HCT116 (cell line): ENCODE measurements at regions not wholly inside any gene's neighbourhood (a gene's known extent, or its start where the extent isn't known, plus 50 kb on each side); places are given as distances from the start of the nearest gene placed in this dataset.

Experiments
- ATAC-seq: fragments of 200-7000 bp; cut with Tn5 transposase; 2 replicates; pipeline ENCODE4 v1.9.1; 2020; ENCODE audit warnings: mild to moderate bottlenecking, moderate library complexity
- BruUV-seq: library from RNA; stranded (reverse); fragments of 400-500 nt; replicated peaks from 2 replicates; lab custom pipeline; 2021; lab: Mats Ljungman, UMichigan
- CTCF ChIA-PET: fragments of 300-600 bp; sonication (Branson Sonifier 250); formaldehyde crosslinking; loops from one replicate; lab custom pipeline; 2021; ENCODE audit warnings: antibody characterized with exemption; lab: Charles Lee
- POLR2A ChIA-PET: fragments of 300-600, 350-600 bp; sonication (Branson Sonifier 250); formaldehyde crosslinking; loops from one replicate; lab custom pipeline; 2021; ENCODE audit warnings: antibody characterized with exemption; lab: Charles Lee
- RAD21 ChIA-PET, 2 experiments: fragments of 300-600 bp; sonication (Branson Sonifier 250); formaldehyde crosslinking; loops; one replicate each; lab custom pipeline; 2023; ENCODE audit warnings: low total read pairs in 2 of 2; ENCODE audit not compliant: uncharacterized antibody in 2 of 2, unreplicated experiment in 2 of 2, low non-redundant PET in 1 of 2; lab: Charles Lee
- DNase-seq: peaks from one replicate; pipeline ENCODE4 v3.0.0-alpha.2; 2010; ENCODE audit warnings: low read depth, low spot score
- H2AFZ ChIP-seq: fragments of 200-600 bp; shearing (Covaris generic), sonication (generic); 2 replicates; pipeline ENCODE4 v1.6.1; 2017; ENCODE audit warnings: low read depth, mixed run types, mixed read lengths, antibody characterized with exemption, low read length; ENCODE audit not compliant: poor library complexity, severe bottlenecking
- H3K27ac ChIP-seq: 2 replicates; pipeline ENCODE4 v1.5.1; 2012; ENCODE audit warnings: low read depth, low read length
- H3K27me3 ChIP-seq: fragments of 200-600 bp; sonication (generic); 2 replicates; pipeline ENCODE4 v1.6.1; 2016; ENCODE audit warnings: mixed run types, low read length, mixed read lengths; ENCODE audit not compliant: insufficient read depth
- H3K36me3 ChIP-seq, 2 experiments: fragments of 200-500 bp in 1 of 2; fragments of 200-600 bp in 1 of 2; sonication (Bioruptor generic) in 1 of 2; sonication (generic) in 1 of 2; 2 replicates each; pipeline versions ENCODE4 v1.5.1 to v1.6.1; 2014 to 2016; ENCODE audit warnings: low read length in 2 of 2, inconsistent platforms in 1 of 2, mixed read lengths in 1 of 2, mixed run types in 1 of 2; ENCODE audit not compliant: insufficient read depth in 2 of 2, control insufficient read depth in 1 of 2
- H3K4me1 ChIP-seq, 2 experiments: fragments of 200-600 bp in 1 of 2; sonication (generic) in 1 of 2; 2 replicates each; pipeline versions ENCODE4 v1.5.1 to v1.6.1; 2012 to 2017; ENCODE audit warnings: low read length in 2 of 2, inconsistent platforms in 1 of 2, mild to moderate bottlenecking in 1 of 2, mixed read lengths in 1 of 2, mixed run types in 1 of 2, moderate library complexity in 1 of 2; ENCODE audit not compliant: insufficient read depth in 2 of 2, control insufficient read depth in 1 of 2
- H3K4me2 ChIP-seq: fragments of 200-600 bp; sonication (generic); 2 replicates; pipeline ENCODE4 v1.6.1; 2017; ENCODE audit warnings: mixed run types, low read length, mixed read lengths
- H3K4me3 ChIP-seq, 2 experiments: fragments of 200-600 bp in 1 of 2; sonication (generic) in 1 of 2; replicated peaks in 1 of 2; 2 replicates each; pipeline ENCODE4 v1.5.1; 2011 to 2016; ENCODE audit warnings: low read length in 2 of 2, control low read depth in 1 of 2, low read depth in 1 of 2, mild to moderate bottlenecking in 1 of 2, mixed read lengths in 1 of 2, mixed run types in 1 of 2
- H3K79me2 ChIP-seq: fragments of 200-600 bp; sonication (generic); 2 replicates; pipeline ENCODE4 v1.6.1; 2017; ENCODE audit warnings: mild to moderate bottlenecking, mixed run types, low read length, moderate library complexity, mixed read lengths; ENCODE audit not compliant: insufficient read depth
- H3K9ac ChIP-seq: fragments of 200-600 bp; sonication (generic); 2 replicates; pipeline ENCODE4 v1.6.1; 2016; ENCODE audit warnings: low read length, mixed read lengths
- H3K9me2 ChIP-seq: fragments of 200-600 bp; sonication (generic), shearing (Covaris generic); 2 replicates; pipeline ENCODE4 v1.6.1; 2017; ENCODE audit warnings: mixed run types, mild to moderate bottlenecking, moderate library complexity; ENCODE audit not compliant: insufficient read depth
- H3K9me3 ChIP-seq, 2 experiments: fragments of 200-500 bp in 1 of 2; fragments of 200-600 bp in 1 of 2; sonication (Bioruptor generic) in 1 of 2; sonication (generic) in 1 of 2; 2 replicates each; pipeline ENCODE4 v1.6.1; 2014 to 2017; ENCODE audit warnings: low read length in 2 of 2, mixed read lengths in 2 of 2, inconsistent platforms in 1 of 2, low read depth in 1 of 2, mild to moderate bottlenecking in 1 of 2, mixed run types in 1 of 2, moderate library complexity in 1 of 2; ENCODE audit not compliant: control insufficient read depth in 1 of 2, insufficient read depth in 1 of 2
- H4K20me1 ChIP-seq: fragments of 200-600 bp; sonication (generic), shearing (Covaris generic); 2 replicates; pipeline ENCODE4 v1.6.1; 2017; ENCODE audit warnings: mixed run types, mild to moderate bottlenecking, moderate library complexity; ENCODE audit not compliant: insufficient read depth
- ATF3 ChIP-seq: IDR thresholded peaks from 2 replicates; pipeline ENCODE4 v1.6.1; 2012
- CBX3 ChIP-seq: IDR thresholded peaks from 2 replicates; pipeline ENCODE4 v1.6.1; 2012; ENCODE audit warnings: low read depth
- CEBPB ChIP-seq: IDR thresholded peaks from 2 replicates; pipeline ENCODE4 v1.6.1; 2012; ENCODE audit warnings: low read depth
- CTCF ChIP-seq, 3 experiments: fragments of 200-600 bp in 1 of 3; sonication (generic) in 1 of 3; IDR thresholded peaks in 2 of 3; conservative IDR thresholded peaks in 1 of 3; 2 replicates each; pipeline ENCODE4 v1.5.1; 2012 to 2017; ENCODE audit warnings: low read depth in 2 of 3, low read length in 2 of 3, antibody characterized with exemption in 1 of 3, borderline replicate concordance in 1 of 3, control low read depth in 1 of 3, mild to moderate bottlenecking in 1 of 3, mixed read lengths in 1 of 3, mixed run types in 1 of 3, moderate library complexity in 1 of 3; ENCODE audit not compliant: insufficient read depth in 1 of 3
- EGR1 ChIP-seq: IDR thresholded peaks from 2 replicates; pipeline ENCODE4 v1.6.1; 2012; ENCODE audit warnings: low read depth
- ELF1 ChIP-seq: IDR thresholded peaks from 2 replicates; pipeline ENCODE4 v1.6.1; 2012; ENCODE audit warnings: low read depth, borderline replicate concordance
- EZH2phosphoT487 ChIP-seq: fragments of 200-600 bp; IDR thresholded peaks from 2 replicates; pipeline ENCODE4 v1.6.1; 2018; ENCODE audit warnings: antibody characterized with exemption, borderline replicate concordance
- FOSL1 ChIP-seq: IDR thresholded peaks from 2 replicates; pipeline ENCODE4 v1.6.1; 2012; ENCODE audit warnings: low read depth
- JUND ChIP-seq: IDR thresholded peaks from 2 replicates; pipeline ENCODE4 v1.6.1; 2012
- POLR2A ChIP-seq: IDR thresholded peaks from 2 replicates; pipeline ENCODE4 v1.7.0; 2011; ENCODE audit warnings: borderline replicate concordance; ENCODE audit not compliant: insufficient read depth, insufficient read length; ENCODE audit errors: extremely low read depth
- POLR2AphosphoS5 ChIP-seq: IDR thresholded peaks from 2 replicates; pipeline ENCODE4 v1.6.1; 2011; ENCODE audit warnings: mild to moderate bottlenecking, low read depth, low read length, moderate library complexity
- RAD21 ChIP-seq: IDR thresholded peaks from 2 replicates; pipeline ENCODE4 v1.6.1; 2012; ENCODE audit warnings: low read depth, mild to moderate bottlenecking
- SIN3A ChIP-seq: IDR thresholded peaks from 2 replicates; pipeline ENCODE4 v1.6.1; 2012; ENCODE audit warnings: low read depth
- SP1 ChIP-seq: IDR thresholded peaks from 2 replicates; pipeline ENCODE4 v1.6.1; 2012; ENCODE audit warnings: low read depth
- TCF7L2 ChIP-seq: IDR thresholded peaks from 2 replicates; pipeline ENCODE4 v1.7.0; 2011; ENCODE audit warnings: borderline replicate concordance, inconsistent platforms; ENCODE audit not compliant: insufficient read depth, insufficient read length; ENCODE audit errors: extremely low read depth
- ZFX ChIP-seq: fragments of 450-650 bp; IDR thresholded peaks from 2 replicates; pipeline ENCODE4 v1.6.1; 2017
- ZNF274 ChIP-seq: fragments of 200-500 bp; sonication (Bioruptor generic); IDR thresholded peaks from 2 replicates; pipeline ENCODE4 v1.6.1; 2014; ENCODE audit warnings: mild to moderate bottlenecking, low read depth, low read length, inconsistent platforms
- intact Hi-C: fragments of 100-400 bp; cut with micrococcal nuclease; formaldehyde crosslinking; loops from 2 replicates; pipeline ENCODE4 v1.10.0; 2022

GRCh38 chr12:125696054-125696453 is 630.8 kb downstream of the AACS start:
- H3K9ac ChIP-seq: no peak overlapping the region
- H3K27ac ChIP-seq: no peak overlapping the region
- no peaks in the 10 kb centered on the region for H3K4me1 ChIP-seq
- no peak overlapping the region for H2AFZ ChIP-seq
- H3K36me3 ChIP-seq: no peaks in the 10 kb centered on the region
- H3K4me2 ChIP-seq: no peak overlapping the region
- BruUV-seq: no TSS peak
- intact Hi-C loops: no loop called here
- peaks cover 0 to 4% of the 10 kb centered on the region in 2 experiments; a peak in 2 of 4 replicates for H3K9me3 ChIP-seq
- CTCF ChIA-PET: no interaction called here
- no peak overlapping the region for H3K4me3 ChIP-seq
- TF ChIP-seq EGR1 (no peak), CTCF (IDR thresholded peaks at IDR 0.05 in 2 of 3, conservative IDR thresholded peaks at IDR 0.05 in 1 of 3; ENCODE audit: borderline replicate concordance in 1 of 3, insufficient read depth in 1 of 3, low read depth in 2 of 3, low read length in 2 of 3) (no peak), ATF3 (no peak), POLR2AphosphoS5 (no peak), EZH2phosphoT487 (no peak), SP1 (no peak), ZFX (no peak), CBX3 (no peak), CEBPB (no peak), SIN3A (no peak), POLR2A (no peak), ZNF274 (no peak), JUND (no peak), TCF7L2 (no peak), RAD21 (no peak), ELF1 (no peak), FOSL1 (no peak)
- RAD21 ChIA-PET: no interaction called here
- H3K27me3 ChIP-seq: no peaks in the 10 kb centered on the region
- no peaks in the 10 kb centered on the region for H3K79me2 ChIP-seq
- H4K20me1 ChIP-seq: no peaks in the 10 kb centered on the region
- ATAC-seq: no peak
- H3K9me2 ChIP-seq: no peaks in the 10 kb centered on the region
- POLR2A ChIA-PET: no interaction called here
- DNase-seq: no peak
